ENCODE measurements at regions not wholly inside any gene's neighbourhood (a gene's known extent, or its start where the extent isn't known, plus 50 kb on each side); places are given as distances from the start of the nearest gene placed in this dataset.

DNA sequence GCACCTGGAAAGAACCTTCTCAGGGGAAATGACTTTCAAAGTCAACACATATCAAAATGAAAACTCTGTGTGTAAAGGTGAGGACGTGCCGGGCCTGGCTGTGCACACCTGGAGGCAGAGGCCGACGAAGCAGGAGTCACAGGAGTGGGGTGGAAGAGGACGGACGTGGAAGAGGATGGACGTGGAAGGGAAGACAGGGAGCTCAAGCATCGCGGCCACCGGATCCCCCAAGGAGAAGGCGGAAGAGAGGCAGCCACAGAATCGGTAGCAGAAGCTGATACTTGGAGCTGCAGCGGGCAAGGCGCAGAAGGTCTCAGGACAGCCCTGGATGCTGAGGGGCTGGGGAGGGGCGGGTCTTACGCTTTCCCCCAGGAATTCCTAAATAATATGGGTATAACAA is 519.8 kb downstream of the BRD1 start:
- Histone ChIP-seq H3K9me3 (no peaks in the 10 kb centered on the region), H3K4me3 (no peak overlapping the region), H3K27ac (no peak overlapping the region), H3K36me3 (no peaks in the 10 kb centered on the region), H3K27me3 (peaks cover 0 to 83% of the 10 kb centered on the region in 2 donors), H3K4me1 (no peaks in the 10 kb centered on the region)
- ATAC-seq (no peak), DNase-seq (peak in 2 of 4 donors; percentile 14 to 37)
- intact Hi-C loops (cut with DNase I) = loop anchor here in 1 of 2 donors (10.0 kb wide), 1 partner anchor 733 kb away; no protein-coding TSS in a partner anchor
- TF ChIP-seq, protein P1, sequence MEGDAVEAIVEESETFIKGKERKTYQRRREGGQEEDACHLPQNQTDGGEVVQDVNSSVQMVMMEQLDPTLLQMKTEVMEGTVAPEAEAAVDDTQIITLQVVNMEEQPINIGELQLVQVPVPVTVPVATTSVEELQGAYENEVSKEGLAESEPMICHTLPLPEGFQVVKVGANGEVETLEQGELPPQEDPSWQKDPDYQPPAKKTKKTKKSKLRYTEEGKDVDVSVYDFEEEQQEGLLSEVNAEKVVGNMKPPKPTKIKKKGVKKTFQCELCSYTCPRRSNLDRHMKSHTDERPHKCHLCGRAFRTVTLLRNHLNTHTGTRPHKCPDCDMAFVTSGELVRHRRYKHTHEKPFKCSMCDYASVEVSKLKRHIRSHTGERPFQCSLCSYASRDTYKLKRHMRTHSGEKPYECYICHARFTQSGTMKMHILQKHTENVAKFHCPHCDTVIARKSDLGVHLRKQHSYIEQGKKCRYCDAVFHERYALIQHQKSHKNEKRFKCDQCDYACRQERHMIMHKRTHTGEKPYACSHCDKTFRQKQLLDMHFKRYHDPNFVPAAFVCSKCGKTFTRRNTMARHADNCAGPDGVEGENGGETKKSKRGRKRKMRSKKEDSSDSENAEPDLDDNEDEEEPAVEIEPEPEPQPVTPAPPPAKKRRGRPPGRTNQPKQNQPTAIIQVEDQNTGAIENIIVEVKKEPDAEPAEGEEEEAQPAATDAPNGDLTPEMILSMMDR (IDR thresholded peaks at IDR 0.05) = no peak

DNA sequence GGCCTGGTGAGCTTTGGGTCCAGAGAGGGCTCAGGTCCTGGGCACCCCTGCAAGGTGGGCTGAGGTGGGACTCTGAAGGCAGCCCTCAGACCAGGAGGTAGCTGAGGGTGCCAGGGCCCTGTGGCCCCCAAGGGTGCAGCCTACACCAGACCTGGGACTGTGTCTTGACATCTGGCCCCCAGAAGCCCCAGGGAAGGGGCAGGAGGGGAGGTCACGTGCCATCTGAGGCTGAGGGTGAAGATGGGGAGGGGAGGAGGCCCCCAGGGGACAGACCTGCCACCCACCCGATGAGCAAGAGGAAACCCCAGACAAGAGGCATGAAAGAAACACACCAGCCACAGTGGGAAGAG is 520.2 kb downstream of the BRD1 start:
- H3K9me3 ChIP-seq = no peaks in the 10 kb centered on the region
- no peak overlapping the region for H3K27ac ChIP-seq
- H3K4me3 ChIP-seq = no peak overlapping the region
- peaks cover 0 to 80% of the 10 kb centered on the region in 2 donors for H3K27me3 ChIP-seq
- H3K36me3 ChIP-seq = no peaks in the 10 kb centered on the region
- intact Hi-C loops (cut with DNase I) = loop anchor here in 1 of 2 donors (10.0 kb wide), 1 partner anchor 733 kb away; no protein-coding TSS in a partner anchor
- TF ChIP-seq, protein P1 (IDR thresholded peaks at IDR 0.05) = no peak
- H3K4me1 ChIP-seq = no peaks in the 10 kb centered on the region
- ATAC-seq = no peak
- peak in 1 of 4 donors; percentile 8 for DNase-seq

DNA sequence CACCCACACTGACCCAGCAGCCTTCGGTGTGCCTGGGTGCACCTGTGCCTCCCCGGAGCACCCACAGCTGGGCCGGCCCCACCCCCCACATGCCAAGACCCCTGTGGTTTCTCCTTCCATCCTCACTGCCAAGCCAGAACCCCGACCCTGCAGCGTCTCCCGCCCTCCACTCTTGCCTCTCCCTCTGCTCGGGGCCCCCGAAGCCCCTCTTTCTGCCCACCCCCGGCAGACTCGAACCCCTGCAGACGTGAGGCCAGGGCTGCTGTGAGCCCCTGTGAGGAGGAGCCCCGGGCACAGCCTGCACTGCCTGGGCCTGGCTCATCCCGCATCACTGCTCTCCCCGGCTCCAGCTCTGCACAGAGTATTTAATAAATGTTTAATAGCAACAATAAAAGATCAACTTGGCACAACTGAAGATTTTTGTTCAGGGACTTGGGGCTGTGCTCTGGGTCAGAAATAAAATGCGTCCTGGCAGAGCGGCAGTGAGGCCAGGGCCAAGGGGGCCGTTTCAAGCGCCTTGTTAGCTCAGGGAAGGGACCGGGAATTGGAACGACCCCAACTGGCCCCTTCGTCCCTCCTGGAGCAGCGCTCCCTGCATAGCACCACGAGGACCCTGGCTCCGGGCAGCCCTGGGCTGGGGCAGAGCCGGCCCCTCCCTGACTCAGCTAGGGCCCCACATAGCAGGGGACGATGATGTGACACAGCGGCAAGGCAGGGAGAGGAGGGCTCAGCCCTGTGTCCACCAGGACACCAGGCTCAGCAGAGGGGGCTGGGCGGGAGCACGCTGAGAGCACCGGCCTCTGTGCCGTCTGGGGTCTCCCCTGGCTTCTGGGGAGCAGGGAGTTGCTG is 520.8 kb downstream of the BRD1 start:
- H3K36me3 ChIP-seq = no peaks in the 10 kb centered on the region
- no peak for ATAC-seq
- no peak overlapping the region for H3K4me3 ChIP-seq
- no peak overlapping the region for H3K27ac ChIP-seq
- peak in 2 of 4 donors; percentile 21 to 68 for DNase-seq
- no peaks in the 10 kb centered on the region for H3K4me1 ChIP-seq
- intact Hi-C loops (cut with DNase I) = loop anchor here in 1 of 2 donors (10.0 kb wide), 1 partner anchor 732 kb away; no protein-coding TSS in a partner anchor
- no peaks in the 10 kb centered on the region for H3K9me3 ChIP-seq
- peaks cover 0 to 77% of the 10 kb centered on the region in 2 donors for H3K27me3 ChIP-seq
- TF ChIP-seq, protein P1 (IDR thresholded peaks at IDR 0.05) = no peak

DNA sequence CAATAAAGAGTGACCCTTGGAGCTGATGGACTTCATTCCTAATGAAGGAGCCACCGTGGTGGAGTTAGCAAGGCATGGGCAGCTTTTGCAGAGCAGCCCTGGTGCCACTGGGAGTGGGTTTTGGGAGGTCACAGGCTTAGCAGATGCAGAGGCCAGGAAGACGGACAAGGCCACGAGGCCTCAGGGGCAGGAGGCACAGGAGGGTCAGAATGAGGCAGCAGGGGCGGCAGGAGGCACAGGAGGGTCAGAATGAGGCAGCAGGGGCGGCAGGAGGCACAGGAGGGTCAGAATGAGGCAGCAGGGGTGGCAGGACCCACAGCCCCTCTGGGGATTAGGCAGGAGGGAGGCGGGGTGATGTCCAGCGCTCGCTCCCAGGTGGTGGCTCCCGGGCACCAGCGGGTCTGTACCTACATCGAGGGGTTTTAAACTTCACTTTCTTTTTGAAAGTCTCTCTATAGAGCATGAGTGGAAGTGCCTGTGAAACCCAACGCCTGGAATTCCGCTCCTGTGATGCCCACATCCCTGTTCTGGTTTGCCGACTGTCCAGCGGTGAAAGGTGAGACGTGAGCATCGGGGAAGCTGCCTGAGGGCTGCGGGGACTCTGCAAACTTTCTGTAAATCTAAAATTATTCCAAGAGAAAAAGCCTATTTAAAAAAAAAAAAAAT is 521.6 kb downstream of the BRD1 start:
- intact Hi-C loops (cut with DNase I) = loop anchor here in 1 of 2 donors (10.0 kb wide), 1 partner anchor 731 kb away; no protein-coding TSS in a partner anchor
- Histone ChIP-seq H3K4me1 (no peaks in the 10 kb centered on the region), H3K4me3 (no peak overlapping the region), H3K9me3 (no peaks in the 10 kb centered on the region), H3K36me3 (no peaks in the 10 kb centered on the region), H3K27me3 (peaks cover 0 to 78% of the 10 kb centered on the region in 2 donors), H3K27ac (no peak overlapping the region)
- TF ChIP-seq, protein P1 (IDR thresholded peaks at IDR 0.05) = no peak
- ATAC-seq = no peak
- DNase-seq = peak in 1 of 4 donors; percentile 56

Data from left lung (tissue), 4 donors.